HepG2 (cell line): ENCODE measurements at regions not wholly inside any gene's neighbourhood (a gene's known extent, or its start where the extent isn't known, plus 50 kb on each side); places are given as distances from the start of the nearest gene placed in this dataset.

Experiments
- ATAC-seq: fragments of 200-7000 bp; cut with Tn5 transposase; 3 replicates; pipeline ENCODE4 v1.9.1; 2020; ENCODE audit warnings: mild to moderate bottlenecking, moderate library complexity
- BruUV-seq: library from RNA; stranded (reverse); fragments of 400-500 nt; replicated peaks from 2 replicates; lab custom pipeline; 2021; lab: Mats Ljungman, UMichigan
- CTCF ChIA-PET: fragments of 300-600 bp; formaldehyde crosslinking; extraction: SDS; loops from one replicate; lab custom pipeline; 2021; ENCODE audit warnings: low total read pairs, inconsistent platforms, low intra/inter-chr PET ratio; lab: Yijun Ruan, JAX
- POLR2A ChIA-PET: fragments of 350-600 bp; sonication (Branson Sonifier 250); formaldehyde crosslinking; loops from one replicate; lab custom pipeline; 2020; ENCODE audit warnings: antibody characterized with exemption, inconsistent platforms; lab: Yijun Ruan, JAX
- DNase-seq: peaks from one replicate; pipeline ENCODE4 v3.0.0-alpha.2; 2015; ENCODE audit warnings: low spot score
- FAIRE-seq: peaks from 3 replicates; lab custom pipeline; 2011; peaks lifted over from hg19 to GRCh38; lab: Jason Lieb, UNC
- H2AFZ ChIP-seq: one replicate; pipeline ENCODE4 v1.6.1; 2011; ENCODE audit warnings: low read length, inconsistent platforms
- H3K27ac ChIP-seq: fragments of 300-600 bp; 3 replicates; pipeline ENCODE4 v1.8.0; 2011; ENCODE audit warnings: mixed run types, mild to moderate bottlenecking, mixed read lengths, low read length, inconsistent platforms; ENCODE audit not compliant: insufficient read depth; ENCODE audit errors: extremely low read length
- H3K27me3 ChIP-seq, 2 experiments: fragments of 200-600 bp in 1 of 2; 2 replicates in 1 of 2; 3 replicates in 1 of 2; pipeline versions ENCODE4 v1.6.0 to v1.8.0; 2011; ENCODE audit warnings: low read length in 2 of 2, mild to moderate bottlenecking in 2 of 2, moderate library complexity in 2 of 2, inconsistent platforms in 1 of 2; ENCODE audit not compliant: insufficient read depth in 2 of 2, control insufficient read depth in 1 of 2
- H3K36me3 ChIP-seq, 2 experiments: fragments of 200-600 bp in 1 of 2; replicated peaks in 1 of 2; 2 replicates in 1 of 2; 3 replicates in 1 of 2; pipeline versions ENCODE4 v1.5.1 to v1.8.0; 2011; ENCODE audit warnings: low read length in 2 of 2, inconsistent platforms in 1 of 2; ENCODE audit not compliant: insufficient read depth in 2 of 2, control insufficient read depth in 1 of 2
- H3K4me1 ChIP-seq: 2 replicates; pipeline ENCODE4 v1.5.1; 2012; ENCODE audit warnings: low read length, inconsistent platforms; ENCODE audit not compliant: insufficient read depth
- H3K4me2 ChIP-seq: 2 replicates; pipeline ENCODE4 v1.6.0; 2011; ENCODE audit warnings: low read depth, low read length, inconsistent platforms
- H3K4me3 ChIP-seq, 3 experiments: fragments of 200-600 bp in 1 of 3; sonication (generic), shearing (Covaris generic) in 1 of 3; replicated peaks in 1 of 3; 2 replicates each; pipeline ENCODE4 v1.5.1; 2011 to 2016; ENCODE audit warnings: low read length in 3 of 3, inconsistent platforms in 2 of 3, low read depth in 2 of 3, mild to moderate bottlenecking in 2 of 3, control low read depth in 1 of 3, mixed read lengths in 1 of 3; ENCODE audit not compliant: insufficient read depth in 1 of 3
- H3K79me2 ChIP-seq: one replicate; pipeline ENCODE4 v1.6.1; 2011; ENCODE audit warnings: low read length, inconsistent platforms; ENCODE audit not compliant: insufficient read depth
- H3K9ac ChIP-seq: 2 replicates; pipeline ENCODE4 v1.6.0; 2011; ENCODE audit warnings: mild to moderate bottlenecking, low read depth, low read length, inconsistent platforms; ENCODE audit not compliant: insufficient read depth
- H3K9me3 ChIP-seq: 2 replicates; pipeline ENCODE4 v1.5.1; 2012; ENCODE audit warnings: mild to moderate bottlenecking, low read length
- H4K20me1 ChIP-seq: 2 replicates; pipeline ENCODE4 v1.6.0; 2011; ENCODE audit warnings: inconsistent platforms, mild to moderate bottlenecking, low read length, moderate library complexity; ENCODE audit not compliant: insufficient read depth
- CHD2 ChIP-seq: IDR thresholded peaks from 2 replicates; pipeline ENCODE4 v1.6.1; 2011; ENCODE audit warnings: low read depth, low read length, improper control_type of control experiment
- HNF4G ChIP-seq, 2 experiments: sonication (generic) in 1 of 2; formaldehyde crosslinking in 1 of 2; IDR thresholded peaks; 2 replicates each; pipeline versions ENCODE4 v1.4.0 to v1.6.1; 2011 to 2020; ENCODE audit warnings: borderline replicate concordance in 2 of 2, low read depth in 2 of 2, mild to moderate bottlenecking in 2 of 2, low read length in 1 of 2, missing genetic modification reagents in 1 of 2, moderate library complexity in 1 of 2
- KIAA2018 ChIP-seq: sonication (generic); formaldehyde crosslinking; IDR thresholded peaks from 2 replicates; pipeline ENCODE4 v1.5.0; 2020; ENCODE audit warnings: mild to moderate bottlenecking, missing genetic modification reagents, borderline replicate concordance
- MEIS2 ChIP-seq: sonication (generic); formaldehyde crosslinking; IDR thresholded peaks from 2 replicates; pipeline ENCODE4 v1.9.0; 2021; ENCODE audit warnings: mild to moderate bottlenecking, missing genetic modification reagents
- MYC ChIP-seq: sonication (generic); formaldehyde crosslinking; IDR thresholded peaks from 2 replicates; pipeline ENCODE4 v1.9.0; 2021; ENCODE audit warnings: missing genetic modification reagents, borderline replicate concordance
- MZF1 ChIP-seq: sonication (generic); formaldehyde crosslinking; IDR thresholded peaks from 2 replicates; pipeline ENCODE4 v1.8.1; 2023; ENCODE audit warnings: mild to moderate bottlenecking, missing genetic modification reagents, borderline replicate concordance
- NFRKB ChIP-seq: fragments of 450-650 bp; IDR thresholded peaks from 2 replicates; pipeline ENCODE4 v1.6.1; 2017
- NKX3-1 ChIP-seq: sonication (generic); formaldehyde crosslinking; IDR thresholded peaks from 2 replicates; pipeline ENCODE4 v1.5.0; 2020; ENCODE audit warnings: missing genetic modification reagents
- RFX1 ChIP-seq: fragments of 450-650 bp; IDR thresholded peaks from 2 replicates; pipeline ENCODE4 v1.6.1; 2017
- SIX1 ChIP-seq: sonication (generic); formaldehyde crosslinking; IDR thresholded peaks from 2 replicates; pipeline ENCODE4 v1.4.0; 2020; ENCODE audit warnings: missing genetic modification reagents, borderline replicate concordance
- SMC3 ChIP-seq: IDR thresholded peaks from 2 replicates; pipeline ENCODE4 v1.6.1; 2011; ENCODE audit warnings: low read length, improper control_type of control experiment
- WGBS: methylation state at CpG from one replicate; pipeline ENCODE4 v1.1.6; 2017; ENCODE audit warnings: low lambda C conversion rate; 5-methylcytosine and 5-hydroxymethylcytosine counted together
- in situ Hi-C: cut with HindIII; loops from 2 replicates; pipeline ENCODE4 v1.10.0; 2017; ENCODE audit warnings: low pct_unique_long_range_greater_than_20kb; ENCODE audit not compliant: extremely low pct_ligation_motif_present
- intact Hi-C: fragments of 100-400 bp; cut with micrococcal nuclease; formaldehyde crosslinking; loops from one replicate; pipeline ENCODE4 v1.10.0; 2022; ENCODE audit not compliant: unreplicated experiment
- TF ChIP-seq, protein P1 (sequence below): IDR thresholded peaks from 2 replicates; pipeline ENCODE4 v1.6.1; 2016; ENCODE audit warnings: low read depth
- TF ChIP-seq, protein P2 (sequence below): sonication (generic); formaldehyde crosslinking; IDR thresholded peaks from 2 replicates; pipeline ENCODE4 v1.5.1; 2020; ENCODE audit warnings: missing genetic modification reagents, mild to moderate bottlenecking, borderline replicate concordance

DNA sequence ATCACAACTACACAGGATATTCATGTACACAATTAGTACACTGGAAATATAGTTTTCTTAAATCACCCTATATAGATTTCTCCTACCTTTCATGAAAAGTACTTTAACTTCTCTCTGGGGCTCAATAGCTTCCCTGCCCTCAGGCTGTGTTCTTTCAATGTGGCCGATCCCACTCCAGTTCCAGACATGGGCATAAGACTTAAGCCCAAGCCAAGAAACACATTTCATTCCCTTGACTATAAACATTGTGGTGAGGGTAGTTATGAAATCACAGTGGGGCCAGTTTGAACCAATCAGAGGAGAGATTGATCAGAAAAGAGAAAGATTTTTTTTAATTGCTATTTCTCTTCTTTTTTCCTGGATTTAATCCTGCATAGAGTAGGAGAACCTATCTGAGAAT, 904.6 kb upstream of the SORCS1 start:
- H3K36me3 ChIP-seq, result no peaks in the 10 kb centered on the region
- TF ChIP-seq NKX3-1 (CRISPR knock-in tag), result no peak
- TF ChIP-seq CHD2, result no peak
- TF ChIP-seq MZF1, result no peak
- TF ChIP-seq KIAA2018, result no peak
- TF ChIP-seq HNF4G (IDR thresholded peaks at IDR 0.05; ENCODE audit: borderline replicate concordance, low read depth, low read length), result no peak
- no peak for TF ChIP-seq HNF4G (CRISPR knock-in tag; IDR thresholded peaks at IDR 0.05; ENCODE audit: borderline replicate concordance, low read depth)
- no peak for TF ChIP-seq MEIS2 (CRISPR knock-in tag)
- no peak for TF ChIP-seq RFX1
- TF ChIP-seq, protein P1, sequence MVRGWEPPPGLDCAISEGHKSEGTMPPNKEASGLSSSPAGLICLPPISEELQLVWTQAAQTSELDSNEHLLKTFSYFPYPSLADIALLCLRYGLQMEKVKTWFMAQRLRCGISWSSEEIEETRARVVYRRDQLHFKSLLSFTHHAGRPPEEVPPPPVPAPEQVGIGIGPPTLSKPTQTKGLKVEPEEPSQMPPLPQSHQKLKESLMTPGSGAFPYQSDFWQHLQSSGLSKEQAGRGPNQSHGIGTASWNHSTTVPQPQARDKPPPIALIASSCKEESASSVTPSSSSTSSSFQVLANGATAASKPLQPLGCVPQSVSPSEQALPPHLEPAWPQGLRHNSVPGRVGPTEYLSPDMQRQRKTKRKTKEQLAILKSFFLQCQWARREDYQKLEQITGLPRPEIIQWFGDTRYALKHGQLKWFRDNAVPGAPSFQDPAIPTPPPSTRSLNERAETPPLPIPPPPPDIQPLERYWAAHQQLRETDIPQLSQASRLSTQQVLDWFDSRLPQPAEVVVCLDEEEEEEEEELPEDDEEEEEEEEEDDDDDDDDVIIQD (CRISPR knock-in tag), result no peak
- no peak for TF ChIP-seq MYC (CRISPR knock-in tag)
- TF ChIP-seq, protein P2, sequence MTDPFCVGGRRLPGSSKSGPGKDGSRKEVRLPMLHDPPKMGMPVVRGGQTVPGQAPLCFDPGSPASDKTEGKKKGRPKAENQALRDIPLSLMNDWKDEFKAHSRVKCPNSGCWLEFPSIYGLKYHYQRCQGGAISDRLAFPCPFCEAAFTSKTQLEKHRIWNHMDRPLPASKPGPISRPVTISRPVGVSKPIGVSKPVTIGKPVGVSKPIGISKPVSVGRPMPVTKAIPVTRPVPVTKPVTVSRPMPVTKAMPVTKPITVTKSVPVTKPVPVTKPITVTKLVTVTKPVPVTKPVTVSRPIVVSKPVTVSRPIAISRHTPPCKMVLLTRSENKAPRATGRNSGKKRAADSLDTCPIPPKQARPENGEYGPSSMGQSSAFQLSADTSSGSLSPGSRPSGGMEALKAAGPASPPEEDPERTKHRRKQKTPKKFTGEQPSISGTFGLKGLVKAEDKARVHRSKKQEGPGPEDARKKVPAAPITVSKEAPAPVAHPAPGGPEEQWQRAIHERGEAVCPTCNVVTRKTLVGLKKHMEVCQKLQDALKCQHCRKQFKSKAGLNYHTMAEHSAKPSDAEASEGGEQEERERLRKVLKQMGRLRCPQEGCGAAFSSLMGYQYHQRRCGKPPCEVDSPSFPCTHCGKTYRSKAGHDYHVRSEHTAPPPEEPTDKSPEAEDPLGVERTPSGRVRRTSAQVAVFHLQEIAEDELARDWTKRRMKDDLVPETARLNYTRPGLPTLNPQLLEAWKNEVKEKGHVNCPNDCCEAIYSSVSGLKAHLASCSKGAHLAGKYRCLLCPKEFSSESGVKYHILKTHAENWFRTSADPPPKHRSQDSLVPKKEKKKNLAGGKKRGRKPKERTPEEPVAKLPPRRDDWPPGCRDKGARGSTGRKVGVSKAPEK (CRISPR knock-in tag), result no peak
- no peak for TF ChIP-seq SMC3
- no peak for TF ChIP-seq SIX1 (CRISPR knock-in tag)
- no peak for TF ChIP-seq NFRKB

More for the DNA sequence above, 904.6 kb upstream of the SORCS1 start:
- H4K20me1 ChIP-seq, result no peaks in the 10 kb centered on the region
- ATAC-seq, result no peak
- BruUV-seq, result no TSS peak
- peaks cover 74% of the 10 kb centered on the region for H3K9me3 ChIP-seq
- WGBS, result 10% methylated on average over 1 of the region's 1 CpG
- no peak overlapping the region for H3K27ac ChIP-seq
- in situ Hi-C loops (no loop called here), intact Hi-C loops (no loop called here)
- H3K4me2 ChIP-seq, result no peak overlapping the region
- H3K9ac ChIP-seq, result no peak overlapping the region
- no peak for FAIRE-seq
- CTCF ChIA-PET, result no interaction called here
- POLR2A ChIA-PET, result no interaction called here
- H3K27me3 ChIP-seq, result no peaks in the 10 kb centered on the region
- DNase-seq, result no peak
- no peak overlapping the region for H2AFZ ChIP-seq
- H3K4me1 ChIP-seq, result no peaks in the 10 kb centered on the region
- no peak overlapping the region for H3K4me3 ChIP-seq
- no peaks in the 10 kb centered on the region for H3K79me2 ChIP-seq
